Epithelial cell of proximal tubule (primary cell): ENCODE measurements at regions not wholly inside any gene's neighbourhood (a gene's known extent, or its start where the extent isn't known, plus 50 kb on each side); places are given as distances from the start of the nearest gene placed in this dataset.

Experiments
- DNase-seq: peaks from one replicate; pipeline ENCODE4 v3.0.0-alpha.2; 2011; ENCODE audit warnings: low read depth
- H3K4me3 ChIP-seq: 2 replicates; pipeline ENCODE4 v1.5.1; 2011; ENCODE audit warnings: low read depth, mild to moderate bottlenecking, low read length
- TF ChIP-seq, protein P1 (sequence below): conservative IDR thresholded peaks from 2 replicates; pipeline ENCODE4 v1.5.1; 2012; ENCODE audit warnings: low read depth, mild to moderate bottlenecking, low read length

DNA sequence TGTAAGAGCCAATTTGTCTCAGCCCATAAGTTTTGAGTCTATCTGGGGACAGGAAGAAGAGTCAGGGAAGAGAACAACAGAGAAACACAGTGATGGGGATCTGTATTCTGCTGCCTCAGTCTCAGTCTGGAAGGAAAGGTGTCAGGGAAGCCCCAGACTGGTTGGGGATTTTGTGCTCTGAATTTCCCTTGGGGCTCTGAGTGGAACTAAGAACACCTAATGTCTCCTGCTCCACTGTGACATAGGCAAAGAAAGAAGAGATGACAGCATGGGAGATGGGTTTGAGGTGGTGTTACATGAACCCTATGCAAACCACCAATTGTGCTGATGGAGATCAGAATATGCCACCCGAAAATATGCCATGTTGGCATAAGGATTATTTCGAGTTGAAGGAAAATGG is 139.5 kb upstream of the MYLIP start:
- H3K4me3 ChIP-seq = no peak overlapping the region
- no peak for DNase-seq
- TF ChIP-seq, protein P1, sequence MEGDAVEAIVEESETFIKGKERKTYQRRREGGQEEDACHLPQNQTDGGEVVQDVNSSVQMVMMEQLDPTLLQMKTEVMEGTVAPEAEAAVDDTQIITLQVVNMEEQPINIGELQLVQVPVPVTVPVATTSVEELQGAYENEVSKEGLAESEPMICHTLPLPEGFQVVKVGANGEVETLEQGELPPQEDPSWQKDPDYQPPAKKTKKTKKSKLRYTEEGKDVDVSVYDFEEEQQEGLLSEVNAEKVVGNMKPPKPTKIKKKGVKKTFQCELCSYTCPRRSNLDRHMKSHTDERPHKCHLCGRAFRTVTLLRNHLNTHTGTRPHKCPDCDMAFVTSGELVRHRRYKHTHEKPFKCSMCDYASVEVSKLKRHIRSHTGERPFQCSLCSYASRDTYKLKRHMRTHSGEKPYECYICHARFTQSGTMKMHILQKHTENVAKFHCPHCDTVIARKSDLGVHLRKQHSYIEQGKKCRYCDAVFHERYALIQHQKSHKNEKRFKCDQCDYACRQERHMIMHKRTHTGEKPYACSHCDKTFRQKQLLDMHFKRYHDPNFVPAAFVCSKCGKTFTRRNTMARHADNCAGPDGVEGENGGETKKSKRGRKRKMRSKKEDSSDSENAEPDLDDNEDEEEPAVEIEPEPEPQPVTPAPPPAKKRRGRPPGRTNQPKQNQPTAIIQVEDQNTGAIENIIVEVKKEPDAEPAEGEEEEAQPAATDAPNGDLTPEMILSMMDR = no peak

DNA sequence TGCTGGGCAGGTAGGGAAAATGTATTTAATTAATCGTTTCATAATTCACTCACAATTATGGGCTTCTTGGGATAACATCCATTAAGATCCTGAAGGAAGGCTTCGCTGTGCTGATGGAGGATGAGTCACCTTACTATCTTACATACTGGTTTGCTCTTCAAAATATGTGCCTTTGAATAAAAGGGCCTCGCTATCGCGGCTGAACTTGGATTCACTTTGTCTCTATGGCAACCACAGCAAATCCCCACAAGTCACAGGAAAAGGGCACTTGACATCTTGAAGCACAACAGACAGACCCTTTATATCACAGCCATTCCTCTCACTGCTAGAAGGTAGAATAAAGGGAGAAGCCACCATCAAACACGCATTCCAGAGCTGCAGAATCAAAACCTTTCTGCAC is 141.3 kb upstream of the MYLIP start:
- TF ChIP-seq, protein P1 = no peak
- no peak overlapping the region for H3K4me3 ChIP-seq
- DNase-seq = no peak

- no peak for DNase-seq
- TF ChIP-seq, protein P1 = no peak
- no peak overlapping the region for H3K4me3 ChIP-seq
Measured at GRCh38 chr6:15986027-15986629, 142.8 kb upstream of the MYLIP start.

- H3K4me3 ChIP-seq = no peak overlapping the region
- TF ChIP-seq, protein P1 = no peak
- DNase-seq = no peak
Measured at GRCh38 chr6:15985379-15985959, 143.4 kb upstream of the MYLIP start.

DNA sequence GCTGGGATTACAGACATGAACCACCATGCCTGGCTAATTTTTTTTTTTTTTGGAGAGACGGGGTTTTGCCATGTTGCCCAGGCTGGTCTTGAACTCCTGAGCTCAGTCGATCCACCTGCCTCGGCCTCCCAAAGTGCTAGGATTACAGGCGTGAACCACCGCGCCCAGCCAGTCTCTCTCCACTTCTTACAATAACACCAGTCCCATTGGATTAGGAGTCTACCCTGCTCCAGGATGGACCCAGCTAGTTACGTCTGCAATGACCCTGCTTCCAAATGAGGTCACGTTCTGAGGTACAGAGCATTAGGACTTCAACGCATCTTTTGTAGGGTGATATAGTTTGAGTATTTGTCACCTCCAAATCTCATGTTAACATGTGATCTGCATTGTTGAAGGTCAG is 146.9 kb upstream of the MYLIP start:
- DNase-seq = no peak
- H3K4me3 ChIP-seq = no peak overlapping the region
- TF ChIP-seq, protein P1 = no peak

DNA sequence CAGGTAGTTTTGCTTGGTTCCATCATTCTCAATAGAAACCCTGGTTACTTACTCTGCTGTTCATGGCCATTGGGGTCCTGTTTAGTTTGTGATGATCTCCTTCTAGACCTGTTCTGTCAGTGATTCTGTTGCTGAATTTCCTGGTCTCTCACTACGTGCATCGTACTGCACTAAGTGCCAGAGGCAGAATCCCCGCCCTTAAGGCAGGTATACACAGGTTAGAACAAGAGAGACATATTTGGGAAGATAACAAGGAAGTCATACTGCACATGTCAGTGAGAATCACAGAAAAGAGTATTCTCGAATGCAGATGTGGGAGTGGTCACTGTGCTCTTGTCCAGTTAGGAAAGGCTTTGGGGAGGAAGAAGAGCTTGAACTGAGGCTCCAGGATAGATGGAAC is 148.1 kb upstream of the MYLIP start:
- TF ChIP-seq, protein P1 = no peak
- no peak for DNase-seq
- no peak overlapping the region for H3K4me3 ChIP-seq

DNA sequence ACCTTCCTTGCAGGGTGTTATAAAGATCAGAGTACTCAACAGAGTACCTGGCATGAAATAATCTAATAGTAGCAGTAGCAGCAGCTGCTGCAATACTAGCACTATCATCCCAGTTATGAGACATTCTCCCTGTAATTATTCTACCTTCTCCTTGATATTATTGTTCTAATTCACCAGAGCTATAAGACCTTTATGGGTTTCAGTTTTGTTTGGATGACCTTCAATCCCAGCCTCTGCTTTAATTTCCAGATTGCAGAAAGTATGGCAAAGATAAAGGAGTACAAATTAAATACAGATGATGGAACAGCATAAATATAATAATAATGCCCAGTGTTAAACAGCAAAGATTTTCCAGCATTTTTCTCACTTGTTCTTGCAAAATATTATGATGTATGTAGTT is 150.5 kb upstream of the MYLIP start:
- TF ChIP-seq, protein P1 = no peak

More for the DNA sequence above, 150.5 kb upstream of the MYLIP start:
- no peak overlapping the region for H3K4me3 ChIP-seq
- no peak for DNase-seq
